ENCODE measurements at regions not wholly inside any gene's neighbourhood (a gene's known extent, or its start where the extent isn't known, plus 50 kb on each side); places are given as distances from the start of the nearest gene placed in this dataset.

DNA sequence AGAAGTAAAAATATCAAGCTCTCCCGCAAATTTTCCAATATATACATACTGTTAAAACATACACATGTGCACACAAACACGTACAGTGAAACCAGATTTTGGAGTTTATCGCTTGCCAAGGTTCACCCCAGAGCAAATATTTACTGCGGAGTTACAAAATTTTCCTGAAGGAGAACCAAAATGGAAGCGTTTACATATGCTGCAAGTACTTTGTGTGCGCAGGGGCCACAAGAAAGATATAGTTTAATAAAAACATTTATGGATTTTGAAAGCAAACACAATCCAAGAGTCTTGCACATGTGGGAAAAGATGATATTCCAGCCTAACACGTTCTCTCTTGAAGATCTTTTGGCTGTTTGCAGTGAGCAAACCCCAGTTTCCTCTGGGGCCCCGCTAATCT lies 301.3 kb upstream of the NFE2L3 start:
- DNase-seq (ENCODE audit: low read depth in 1 of 2, low spot score in 1 of 2): no peak

DNA sequence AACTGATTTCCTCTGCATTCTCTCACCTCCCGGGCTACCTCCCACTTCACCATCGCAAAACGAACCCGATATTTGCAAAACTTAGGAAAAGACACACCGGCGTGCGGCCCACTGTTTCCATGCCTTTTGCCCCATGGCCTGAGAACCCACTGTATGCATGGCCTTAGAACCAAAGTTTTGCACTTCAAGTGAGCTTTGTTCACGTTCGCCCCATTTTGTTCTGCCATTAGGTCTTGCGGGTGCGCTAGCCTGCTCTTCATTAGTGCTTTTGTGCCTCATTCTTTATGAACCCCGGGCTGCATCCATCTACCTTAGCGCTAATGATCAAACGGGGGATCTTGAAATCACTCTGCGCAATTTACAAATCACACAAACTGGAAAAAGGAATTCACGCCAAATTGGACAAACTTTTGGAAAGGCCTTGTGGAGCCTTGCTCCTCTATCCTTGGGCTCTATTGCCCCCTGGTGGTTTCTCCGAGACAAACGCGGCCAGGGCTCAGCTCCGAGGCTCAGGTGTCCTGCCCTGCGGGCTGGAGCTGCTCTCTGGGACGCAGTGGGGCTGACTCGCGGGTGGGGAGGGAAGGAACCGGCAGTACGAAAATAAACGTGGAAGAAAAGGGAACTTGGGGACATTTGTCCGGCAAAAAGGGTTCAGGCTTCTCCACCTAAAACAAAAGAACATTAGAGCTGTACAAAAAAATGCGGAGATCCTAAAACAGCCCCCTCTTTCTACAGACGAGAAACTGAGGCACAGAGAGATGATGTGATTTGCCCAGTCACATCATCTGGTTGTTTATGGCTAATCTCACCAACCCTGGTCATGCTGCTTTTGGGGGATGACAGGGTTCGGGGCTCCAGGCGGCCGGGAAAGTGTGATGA lies 300.4 kb upstream of the NFE2L3 start:
- peak; percentile 17 to 18 for DNase-seq (ENCODE audit: low read depth in 1 of 2, low spot score in 1 of 2)

DNA sequence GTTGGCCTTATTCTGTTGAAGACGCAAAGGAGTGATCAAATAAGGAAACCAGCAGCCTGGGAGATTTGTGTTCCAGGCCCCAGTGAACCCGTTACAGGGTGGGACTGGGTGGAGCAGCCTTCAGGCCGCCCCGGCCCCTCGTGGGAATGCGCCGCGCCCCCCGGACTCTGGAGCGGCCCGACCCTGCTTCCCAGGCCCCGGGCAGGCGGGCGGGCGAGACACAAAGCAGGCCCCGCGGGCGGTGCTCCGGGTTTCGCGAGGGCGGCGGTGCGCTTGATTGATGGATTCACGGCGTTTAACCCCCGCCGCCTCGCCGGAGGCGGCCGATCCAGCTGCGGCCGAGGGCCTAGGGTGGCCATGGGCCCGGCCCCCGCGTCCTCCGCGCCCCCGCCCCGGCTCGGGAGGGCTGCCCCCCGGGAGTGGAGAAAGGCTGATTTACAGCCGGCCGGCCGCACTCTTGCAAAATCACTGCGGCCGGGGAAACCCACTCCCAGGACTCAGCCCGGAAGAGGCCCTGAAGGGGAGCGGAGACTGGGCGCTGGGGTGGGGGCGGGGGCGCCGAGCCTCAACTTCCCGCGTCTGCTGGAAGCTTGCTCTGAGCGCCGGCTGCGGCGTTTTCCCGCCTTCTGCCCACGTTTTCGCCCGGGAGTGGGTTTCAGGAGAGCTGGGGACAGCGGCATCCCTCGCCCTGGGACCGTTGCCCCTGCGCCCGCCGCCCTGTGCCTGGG lies 299.6 kb upstream of the NFE2L3 start:
- DNase-seq (ENCODE audit: low read depth in 1 of 2, low spot score in 1 of 2): no peak

DNA sequence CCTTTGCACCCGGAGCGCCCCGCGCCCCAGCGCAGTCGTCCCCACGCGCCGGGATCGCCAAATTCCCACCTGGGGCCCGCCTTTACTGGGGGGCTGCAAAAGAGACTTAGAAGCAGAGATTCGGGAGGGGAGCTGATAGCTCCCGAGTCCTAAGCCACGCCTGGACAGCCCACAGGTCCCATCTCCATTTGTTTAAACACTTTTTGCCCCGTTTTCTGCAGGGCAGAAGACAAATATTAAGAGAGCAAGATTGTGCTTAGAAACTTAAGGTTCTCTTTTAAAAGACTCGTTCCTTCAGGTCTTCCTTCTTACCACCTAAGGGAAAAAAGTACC lies 299.1 kb upstream of the NFE2L3 start:
- no peak for DNase-seq (ENCODE audit: low read depth in 1 of 2, low spot score in 1 of 2)

DNA sequence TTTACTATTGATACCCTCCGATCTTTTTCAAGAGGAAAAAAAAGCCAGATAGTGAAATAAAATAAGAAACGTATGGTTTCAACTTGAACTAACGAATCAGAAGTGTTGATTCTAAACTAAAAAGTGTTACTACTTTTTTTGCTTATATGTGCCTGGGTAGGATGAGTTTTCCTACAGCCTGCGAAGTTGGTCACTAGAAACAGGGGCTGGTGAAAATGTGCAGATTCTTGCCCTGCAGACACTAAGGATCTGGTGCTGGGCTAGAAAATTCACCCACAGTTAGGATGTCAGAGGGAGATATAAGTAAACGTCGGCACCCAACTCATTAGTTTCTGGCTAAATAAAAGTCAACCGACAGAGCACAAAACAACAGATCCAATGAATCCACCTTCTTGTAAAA lies 298.7 kb upstream of the NFE2L3 start:
- DNase-seq (ENCODE audit: low read depth in 1 of 2, low spot score in 1 of 2): no peak

DNA sequence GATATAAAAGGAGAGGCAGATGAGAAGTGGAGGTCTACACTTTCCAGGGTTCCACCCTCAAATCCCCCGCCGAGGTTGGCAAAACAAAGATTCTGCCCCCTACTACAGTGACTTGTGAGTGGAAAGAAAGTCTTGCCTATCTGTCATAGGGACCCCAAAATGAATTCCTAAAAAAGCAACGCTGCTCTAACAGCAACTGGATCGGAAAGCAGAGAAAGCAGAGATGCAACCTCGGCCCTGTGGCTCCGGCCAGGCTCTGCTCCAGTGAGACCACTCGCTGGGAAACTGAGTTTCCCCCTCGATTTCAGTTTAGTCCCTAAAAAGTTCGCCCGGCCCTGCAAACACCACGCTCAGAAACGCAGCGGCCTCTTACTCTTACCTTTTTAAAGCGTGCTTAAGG lies 297.9 kb upstream of the NFE2L3 start:
- no peak for DNase-seq (ENCODE audit: low read depth in 1 of 2, low spot score in 1 of 2)

DNA sequence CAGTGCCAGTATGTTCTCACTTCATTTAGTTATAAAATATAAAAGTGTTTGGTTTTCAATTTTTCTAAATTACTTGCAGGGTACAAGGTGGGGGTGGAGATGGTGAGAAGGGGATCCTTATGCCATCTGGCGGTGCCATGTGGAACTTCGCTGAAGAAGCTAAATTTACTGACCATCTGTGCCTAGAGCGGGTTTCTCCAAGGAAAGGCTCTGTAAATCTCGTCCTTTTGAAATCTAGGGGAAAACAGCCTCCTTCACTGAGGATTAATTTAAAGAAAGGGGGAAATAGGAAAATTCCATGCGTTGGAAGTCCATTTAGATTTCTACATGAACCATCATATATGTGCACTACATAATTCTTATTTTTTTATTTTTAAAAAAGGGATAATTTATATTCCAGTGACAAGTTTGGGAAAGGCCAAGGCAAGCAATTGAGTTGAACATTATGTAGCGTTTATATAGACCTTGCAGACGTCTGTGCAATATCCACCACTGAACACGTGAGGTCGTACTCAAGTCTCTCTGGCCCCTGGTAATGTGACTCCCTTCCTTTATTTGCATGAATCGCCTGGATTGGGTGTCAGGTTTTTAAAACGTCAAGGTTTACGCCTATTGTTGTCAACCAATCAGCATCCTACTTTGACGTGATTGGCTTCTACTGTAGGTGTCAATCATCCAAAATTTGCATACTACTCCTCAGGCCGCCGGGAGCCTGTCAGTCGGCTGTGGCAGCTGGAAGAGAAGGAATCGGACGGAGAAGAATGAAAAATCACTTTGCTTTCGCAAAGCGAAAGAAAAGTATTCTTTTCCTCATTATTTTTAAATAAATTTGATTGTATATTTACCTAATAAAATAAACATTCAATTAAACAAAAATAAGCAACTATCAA lies 297.1 kb upstream of the NFE2L3 start:
- no peak for DNase-seq (ENCODE audit: low read depth in 1 of 2, low spot score in 1 of 2)

DNA sequence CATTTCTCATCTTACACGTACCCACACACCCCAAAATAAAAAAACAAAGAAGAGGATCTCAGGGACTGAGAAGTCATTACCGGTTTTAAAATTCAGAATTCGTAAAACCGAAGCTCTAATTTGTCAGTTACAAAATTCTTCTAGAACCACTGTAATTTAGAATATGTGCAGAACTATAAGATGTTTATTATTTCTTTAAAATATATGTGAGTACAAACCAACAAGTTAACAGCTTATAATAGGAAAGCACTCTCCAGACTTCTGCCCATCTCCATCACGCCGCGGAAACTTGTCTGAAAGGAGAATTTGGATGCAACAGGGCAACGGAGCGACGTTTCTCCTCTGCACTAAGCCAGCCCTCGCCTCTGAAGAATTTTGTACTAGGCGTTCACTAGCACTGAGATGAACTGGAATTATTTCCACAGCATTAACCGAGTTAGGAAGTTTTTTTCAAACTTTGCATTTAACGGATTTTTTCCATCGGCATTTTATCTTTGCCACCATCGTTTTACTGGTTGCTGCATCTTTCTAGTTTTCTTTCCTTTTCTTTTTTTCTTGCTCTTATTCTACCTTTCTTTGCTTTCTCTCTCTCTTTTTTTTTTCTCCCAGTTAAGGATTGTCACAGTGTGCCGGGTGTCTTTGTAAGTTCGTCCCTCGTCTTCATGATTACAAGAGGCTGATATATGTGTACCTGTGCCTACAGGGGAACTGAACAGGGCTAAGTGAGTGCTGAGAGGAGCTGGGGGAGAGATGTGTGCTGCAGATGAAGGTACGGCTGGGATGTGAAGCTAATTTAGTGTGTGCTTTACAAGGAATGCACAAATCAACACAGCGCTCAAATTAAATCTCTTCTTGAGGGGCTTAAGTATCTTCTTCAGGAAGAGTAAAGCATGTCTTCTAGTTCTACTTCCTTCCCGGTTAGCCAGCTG lies 295.9 kb upstream of the NFE2L3 start:
- DNase-seq (ENCODE audit: low read depth in 1 of 2, low spot score in 1 of 2): no peak

DNA sequence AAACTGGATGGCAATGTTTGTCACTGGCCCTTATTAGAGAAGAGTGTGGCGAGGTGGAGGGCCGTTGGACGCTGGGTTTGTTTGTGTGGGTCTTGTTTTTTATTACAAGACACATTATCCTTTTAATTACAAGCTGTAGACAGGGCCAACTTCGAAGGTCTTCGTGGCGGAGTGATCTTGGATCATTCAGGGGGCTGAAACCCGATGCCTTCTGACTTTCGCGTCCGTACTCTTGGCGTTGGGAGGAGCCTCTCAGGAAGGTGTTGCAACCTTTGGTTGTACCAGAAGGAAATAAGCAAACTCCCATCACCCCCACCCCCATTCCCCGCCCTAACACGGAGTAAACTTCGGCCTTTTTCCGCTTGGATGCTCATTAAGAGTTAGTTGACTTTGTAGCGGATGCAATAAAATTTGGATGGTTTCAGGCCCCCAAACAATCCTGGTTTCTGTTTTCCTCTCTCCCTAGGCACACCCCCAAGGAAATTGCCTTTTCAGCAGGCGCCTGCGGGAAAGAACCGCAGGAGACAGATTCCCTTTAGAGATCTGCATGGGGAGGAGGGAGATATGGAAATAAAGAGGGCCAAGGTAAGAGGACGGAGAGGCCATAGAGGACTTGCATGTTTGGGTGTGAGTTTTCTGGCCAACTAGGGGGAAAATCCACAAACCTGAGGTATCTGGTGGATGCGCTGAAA lies 294.5 kb upstream of the NFE2L3 start:
- DNase-seq (ENCODE audit: low read depth in 1 of 2, low spot score in 1 of 2): no peak

DNA sequence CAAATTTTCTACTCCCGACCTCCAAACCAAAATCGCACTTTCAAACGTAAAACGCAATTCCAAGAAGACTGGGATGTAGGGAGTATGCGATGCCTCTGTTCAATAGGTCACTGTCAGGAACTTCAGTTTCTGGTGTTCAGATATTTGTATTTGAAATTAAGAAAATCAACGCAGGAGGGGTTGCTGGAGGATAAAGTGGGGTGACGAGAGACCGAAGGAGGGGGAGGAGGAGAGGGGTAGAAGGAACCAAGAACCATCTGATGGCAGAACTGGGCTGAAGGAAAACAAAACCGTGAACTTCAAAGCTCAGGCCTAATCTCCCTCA lies 293.8 kb upstream of the NFE2L3 start:
- no peak for DNase-seq (ENCODE audit: low read depth in 1 of 2, low spot score in 1 of 2)

DNA sequence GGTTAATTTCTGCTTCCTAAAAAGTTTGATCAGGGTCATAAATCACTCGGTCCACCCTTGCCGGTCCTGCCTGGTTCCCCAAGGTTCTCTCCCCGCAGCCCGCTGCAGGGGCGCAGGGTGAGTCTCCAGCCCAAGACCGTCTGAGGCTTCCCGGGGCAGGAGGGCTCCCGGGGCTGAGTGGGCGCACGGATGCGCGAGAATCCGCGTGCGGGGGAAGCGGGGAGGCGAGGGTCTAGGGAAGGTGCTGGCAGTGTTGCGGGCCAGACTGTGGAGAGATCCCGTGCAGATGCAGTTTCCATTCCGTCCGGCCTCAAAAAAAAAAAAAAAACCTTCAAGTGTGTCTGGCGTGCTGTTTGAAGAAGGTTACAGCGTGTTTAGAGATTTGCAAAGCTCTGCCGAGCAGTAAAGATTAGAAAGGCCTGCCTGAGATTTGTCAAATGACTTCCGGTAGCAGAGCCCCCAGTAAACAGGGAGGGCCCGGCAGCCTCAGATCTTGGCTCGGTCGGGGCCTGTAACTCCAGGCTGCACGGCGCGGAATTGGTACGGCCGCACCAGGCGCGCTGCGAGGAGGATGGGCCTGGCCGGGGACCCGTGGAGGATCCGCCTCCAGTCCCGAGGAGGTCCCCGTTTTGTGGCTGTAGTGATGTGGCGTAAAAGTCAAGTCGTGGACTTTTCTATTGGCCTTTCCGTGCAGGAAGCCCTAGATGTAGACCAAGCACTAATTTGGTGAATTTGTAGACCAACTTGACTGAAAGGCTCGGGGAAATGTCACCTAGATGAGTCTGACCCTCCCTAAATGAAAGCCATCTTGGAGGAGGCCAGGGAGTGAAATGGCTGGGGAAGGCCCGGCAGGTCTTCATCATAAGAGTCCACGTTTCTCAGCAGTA lies 293.2 kb upstream of the NFE2L3 start:
- DNase-seq (ENCODE audit: low read depth in 1 of 2, low spot score in 1 of 2): no peak

DNA sequence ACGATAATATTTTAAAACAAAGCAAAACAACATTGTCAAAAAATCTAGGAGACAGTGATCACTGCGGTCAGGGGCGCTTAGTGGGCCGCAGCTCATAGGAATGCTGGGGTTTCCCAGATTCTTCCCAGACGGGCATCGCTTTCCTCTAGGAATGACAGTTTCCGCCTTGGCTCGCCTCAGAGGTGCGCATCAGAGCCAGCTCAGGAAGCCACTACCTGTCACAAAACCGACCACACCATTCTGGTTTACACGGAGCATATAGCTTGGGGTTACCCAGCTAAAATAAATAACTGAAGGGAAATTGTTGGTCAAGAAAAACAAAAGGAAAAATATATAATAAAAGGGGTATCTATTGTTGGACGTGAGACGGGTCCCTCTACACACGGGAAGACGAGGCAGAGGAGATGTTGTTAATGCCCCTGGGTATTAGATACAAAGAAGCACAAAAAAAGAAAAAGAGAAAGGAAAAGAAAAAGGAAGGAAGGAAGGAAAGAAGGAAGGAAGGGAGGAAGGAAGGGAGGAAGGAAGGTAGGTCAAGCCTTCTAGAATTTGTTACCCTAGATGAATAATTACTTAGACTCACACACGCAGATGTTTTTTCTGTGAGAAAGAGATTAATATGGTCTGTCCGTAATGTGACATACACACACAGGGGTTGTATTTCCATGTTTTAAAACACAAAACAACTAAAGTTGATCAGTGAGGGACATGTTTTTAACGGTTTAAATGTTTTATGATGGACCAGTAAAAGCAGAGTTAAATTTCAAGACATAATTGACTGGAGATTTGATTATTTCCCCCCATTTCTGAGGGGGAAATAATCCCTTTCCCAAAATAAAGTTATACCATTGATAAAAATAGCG lies 292.4 kb upstream of the NFE2L3 start:
- no peak for DNase-seq (ENCODE audit: low read depth in 1 of 2, low spot score in 1 of 2)

DNA sequence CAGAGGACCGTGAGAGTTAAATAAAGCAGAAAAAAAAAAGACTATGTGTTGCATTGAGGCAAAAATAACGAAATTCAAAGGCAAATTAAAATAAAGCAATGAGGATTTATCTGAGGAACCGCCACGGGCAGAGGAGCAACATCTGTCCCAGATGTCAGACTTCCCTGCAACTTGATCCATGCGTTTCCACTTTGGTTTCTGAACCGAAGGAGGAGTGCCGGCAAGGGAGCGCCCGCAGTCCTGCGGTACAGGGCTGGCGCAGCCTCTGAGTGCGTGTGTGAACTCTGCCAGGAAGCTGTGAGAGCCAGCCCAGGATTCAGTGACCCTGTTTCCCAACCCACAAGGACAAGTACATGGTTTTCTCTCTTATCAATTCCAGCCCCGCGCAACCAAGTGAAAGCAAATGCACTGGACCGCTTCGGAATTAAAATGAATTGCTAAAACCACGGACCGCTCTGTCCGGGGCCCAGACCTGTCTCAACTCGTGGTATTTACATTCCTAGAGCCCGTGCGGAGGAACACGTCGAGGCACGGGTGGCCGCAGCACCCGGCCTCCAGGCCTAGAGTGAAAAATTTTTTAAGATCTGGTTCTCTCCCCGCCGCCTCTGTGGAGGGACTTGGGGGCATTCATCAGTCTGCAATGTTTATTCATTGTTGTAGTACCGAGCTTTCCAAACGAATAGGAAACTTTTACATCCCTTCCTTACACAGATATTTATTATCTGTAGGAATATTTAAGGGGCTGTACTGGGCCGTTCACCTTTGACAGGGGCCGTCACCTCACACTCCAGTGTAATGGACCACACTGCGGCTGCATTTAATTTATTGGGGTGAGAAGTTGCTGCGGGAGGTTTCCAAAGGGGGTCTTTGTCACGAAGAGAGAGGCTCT lies 291.5 kb upstream of the NFE2L3 start:
- no peak for DNase-seq (ENCODE audit: low read depth in 1 of 2, low spot score in 1 of 2)

DNA sequence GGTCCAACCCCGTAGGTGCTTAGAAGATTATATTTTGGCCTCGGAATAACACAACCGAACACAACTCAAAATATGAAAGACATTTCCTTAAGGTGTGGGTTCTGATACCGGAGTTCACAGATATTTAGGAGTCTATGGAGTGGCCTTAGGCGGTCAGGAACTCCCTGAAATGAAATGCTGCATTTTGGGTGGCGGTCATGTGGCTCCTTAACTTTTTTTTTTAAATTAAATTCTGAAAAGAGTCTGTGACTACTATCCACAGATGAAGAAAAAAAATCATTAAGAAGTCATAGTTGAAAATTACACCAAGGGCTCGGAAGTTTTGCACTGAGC lies 290.9 kb upstream of the NFE2L3 start:
- no peak for DNase-seq (ENCODE audit: low read depth in 1 of 2, low spot score in 1 of 2)

DNA sequence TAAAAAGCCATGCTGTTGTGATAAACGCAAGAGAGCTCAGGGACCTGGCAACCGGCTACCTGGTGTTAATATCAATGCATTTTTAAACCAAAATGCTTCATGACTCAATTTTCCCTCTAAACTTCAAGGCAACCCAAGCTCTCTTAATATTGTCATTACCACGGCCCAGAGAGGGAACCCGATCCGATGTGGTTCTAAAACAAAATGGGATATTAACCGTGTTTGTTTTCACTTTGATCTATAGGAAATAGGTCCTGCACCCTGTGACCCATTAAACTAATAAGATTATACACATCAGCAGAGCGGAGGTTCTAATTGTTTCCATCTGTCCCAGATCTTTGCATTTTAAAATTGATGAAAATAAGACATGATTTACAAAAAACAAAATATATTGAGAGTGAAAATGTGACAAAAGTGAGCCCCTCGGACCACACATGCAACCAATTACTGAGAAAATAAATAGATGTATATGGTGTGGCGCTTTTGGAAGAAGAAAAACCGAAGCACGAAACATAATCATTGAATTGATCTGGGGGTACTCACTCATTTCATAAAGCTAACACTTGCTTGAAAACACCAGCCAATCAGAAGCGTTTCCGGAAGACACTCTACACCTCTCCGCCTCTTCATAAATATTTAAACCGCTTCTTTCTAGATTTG lies 290.3 kb upstream of the NFE2L3 start:
- DNase-seq (ENCODE audit: low read depth in 1 of 2, low spot score in 1 of 2): no peak

DNA sequence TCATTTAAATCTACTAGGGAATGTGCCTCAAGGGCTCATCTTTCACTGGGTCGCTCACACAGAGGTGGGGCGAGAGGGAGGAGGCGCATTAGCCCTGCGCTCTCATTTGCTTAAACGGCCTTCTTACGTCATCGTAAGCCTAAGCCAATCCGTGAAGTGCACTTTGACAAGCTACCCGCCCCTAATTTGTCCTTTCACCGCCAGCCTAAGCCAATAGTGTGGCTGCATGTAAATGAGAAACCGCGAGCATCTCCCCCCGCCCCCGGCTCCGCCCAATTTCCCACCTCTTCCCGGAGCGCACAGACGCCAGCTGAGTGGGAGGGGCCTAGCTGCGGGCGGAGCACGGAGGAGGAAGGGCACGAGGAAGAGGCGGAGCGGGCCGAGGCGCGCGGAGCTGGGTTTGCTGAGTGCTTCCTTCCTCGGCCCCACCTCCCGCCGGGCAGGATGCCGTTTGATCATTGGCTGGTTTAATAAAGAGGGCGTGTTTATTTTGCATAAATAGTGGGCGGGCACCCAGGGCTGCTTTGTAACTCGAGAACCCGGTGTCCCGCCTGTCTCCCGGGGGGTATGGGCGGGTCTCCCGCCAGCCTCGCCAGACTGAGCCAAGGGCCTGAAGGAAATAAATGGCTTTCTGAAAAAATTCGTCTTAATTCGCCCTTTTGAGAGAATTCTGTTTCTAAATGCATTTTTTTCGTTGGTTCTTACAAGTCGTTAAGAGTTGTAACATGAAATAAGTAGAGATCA lies 289.6 kb upstream of the NFE2L3 start:
- peak in 1 of 2 donors; percentile 63 for DNase-seq (ENCODE audit: low read depth in 1 of 2, low spot score in 1 of 2)

Data from activated T-helper 1 cell treated with anti-CD3 and anti-CD28 coated beads, Interleukin-2, amount 50 U/mL, for 16 hours (primary cell).